HG03108 (cell line): ENCODE measurements at regions not wholly inside any gene's neighbourhood (a gene's known extent, or its start where the extent isn't known, plus 50 kb on each side); places are given as distances from the start of the nearest gene placed in this dataset.
"Not testable (repeated sequence)": the region's sequence is repeated elsewhere in the genome, so short reads cannot be mapped to it uniquely, and the experiment has no call there.

Experiments
- ATAC-seq: cut with Tn5 transposase; IDR thresholded peaks from one replicate; pipeline ENCODE4 v1.9.1; 2021; ENCODE audit warnings: moderate library complexity; ENCODE audit not compliant: unreplicated experiment

- ATAC-seq: no peak
Observed at GRCh38 chr13:79647533-79647932, 166.6 kb downstream of the NDFIP2 start.

GRCh38 chr13:79646880-79647279 lies 165.9 kb downstream of the NDFIP2 start:
- ATAC-seq: no peak

GRCh38 chr13:79645569-79645968 lies 164.6 kb downstream of the NDFIP2 start:
- ATAC-seq: no peak

- ATAC-seq: no peak
Observed at GRCh38 chr13:79642596-79642995, 161.6 kb downstream of the NDFIP2 start.

GRCh38 chr13:79637133-79637763 lies 156.3 kb downstream of the NDFIP2 start:
- no peak for ATAC-seq

GRCh38 chr13:79631051-79631659 lies 150.2 kb downstream of the NDFIP2 start:
- ATAC-seq: no peak

- ATAC-seq: no peak
Observed at GRCh38 chr13:79628463-79628862, 147.5 kb downstream of the NDFIP2 start.

- ATAC-seq: no peak
Observed at GRCh38 chr13:79626924-79627323, 146.0 kb downstream of the NDFIP2 start.

GRCh38 chr13:79625517-79625916 lies 144.6 kb downstream of the NDFIP2 start:
- no peak for ATAC-seq

GRCh38 chr13:79621902-79622301 lies 140.9 kb downstream of the NDFIP2 start:
- ATAC-seq: no peak

GRCh38 chr13:79621449-79621848 lies 140.5 kb downstream of the NDFIP2 start:
- ATAC-seq: no peak

- ATAC-seq: no peak
Observed at GRCh38 chr13:79614250-79614918, 133.4 kb downstream of the NDFIP2 start.

GRCh38 chr13:79612604-79613003 lies 131.6 kb downstream of the NDFIP2 start:
- no peak for ATAC-seq

GRCh38 chr13:79607895-79608294 lies 126.9 kb downstream of the NDFIP2 start:
- ATAC-seq: not testable (repeated sequence)
